GM23338 (cell line): ENCODE measurements at regions not wholly inside any gene's neighbourhood (a gene's known extent, or its start where the extent isn't known, plus 50 kb on each side); places are given as distances from the start of the nearest gene placed in this dataset.

Experiments
- ATAC-seq: fragments of 200-7000 bp; cut with Tn5 transposase; 3 replicates; pipeline ENCODE4 v1.9.1; 2020
- DNase-seq: peaks from one replicate; pipeline ENCODE4 v3.0.0-alpha.2; 2015; ENCODE audit warnings: low spot score
- H2AFZ ChIP-seq: fragments of 200-600 bp; sonication (generic); 2 replicates; pipeline ENCODE4 v1.8.0; 2016; ENCODE audit warnings: antibody characterized with exemption, mild to moderate bottlenecking, moderate library complexity
- H3F3A ChIP-seq: fragments of 200-600 bp; sonication (generic); replicated peaks from 2 replicates; pipeline ENCODE4 v1.8.0; 2017; ENCODE audit warnings: antibody characterized with exemption, mixed run types, low read depth
- H3K27ac ChIP-seq: fragments of 200-600 bp; sonication (generic); 2 replicates; pipeline ENCODE4 v1.6.1; 2016; ENCODE audit warnings: low read depth
- H3K27me3 ChIP-seq: fragments of 200-600 bp; sonication (generic); 2 replicates; pipeline ENCODE4 v1.8.0; 2016; ENCODE audit warnings: mild to moderate bottlenecking, mixed run types, moderate library complexity; ENCODE audit not compliant: insufficient read depth
- H3K36me3 ChIP-seq: fragments of 200-600 bp; sonication (generic); 2 replicates; pipeline ENCODE4 v1.8.0; 2016; ENCODE audit warnings: mild to moderate bottlenecking; ENCODE audit not compliant: insufficient read depth
- H3K4me1 ChIP-seq: fragments of 200-600 bp; sonication (generic); 2 replicates; pipeline ENCODE4 v1.8.0; 2016; ENCODE audit warnings: mild to moderate bottlenecking, moderate library complexity; ENCODE audit not compliant: insufficient read depth
- H3K4me2 ChIP-seq: fragments of 200-600 bp; sonication (generic); 2 replicates; pipeline ENCODE4 v1.7.1; 2017; ENCODE audit warnings: mixed run types
- H3K4me3 ChIP-seq: fragments of 200-600 bp; sonication (generic); 2 replicates; pipeline ENCODE4 v1.6.1; 2016; ENCODE audit warnings: mixed run types
- H3K79me2 ChIP-seq: fragments of 200-600 bp; sonication (generic); replicated peaks from 2 replicates; pipeline ENCODE4 v1.8.0; 2017; ENCODE audit warnings: mild to moderate bottlenecking; ENCODE audit not compliant: insufficient read depth
- H3K9me2 ChIP-seq: fragments of 200-600 bp; sonication (generic); 2 replicates; pipeline ENCODE4 v1.8.0; 2017; ENCODE audit not compliant: insufficient read depth
- H4K20me1 ChIP-seq: fragments of 200-600 bp; sonication (generic); replicated peaks from 2 replicates; pipeline ENCODE4 v1.8.0; 2017; ENCODE audit warnings: mild to moderate bottlenecking; ENCODE audit not compliant: insufficient read depth
- H3K27ac Mint-ChIP-seq: 2 replicates; pipeline ENCODE4 v1.8.0; 2020; ENCODE audit warnings: inconsistent platforms, mild to moderate bottlenecking, moderate library complexity, mixed read lengths
- H3K27me3 Mint-ChIP-seq: 3 replicates; pipeline ENCODE4 v1.8.0; 2022; ENCODE audit warnings: low read depth, mild to moderate bottlenecking, moderate library complexity, mixed read lengths, inconsistent platforms; ENCODE audit not compliant: insufficient read depth, poor library complexity
- H3K36me3 Mint-ChIP-seq: 3 replicates; pipeline ENCODE4 v1.8.0; 2021; ENCODE audit warnings: low read depth, mild to moderate bottlenecking, inconsistent platforms, moderate library complexity, mixed read lengths
- H3K4me1 Mint-ChIP-seq: 3 replicates; pipeline ENCODE4 v1.8.0; 2020; ENCODE audit warnings: mild to moderate bottlenecking, inconsistent platforms, mixed read lengths
- H3K4me3 Mint-ChIP-seq: 3 replicates; pipeline ENCODE4 v1.8.0; 2021; ENCODE audit warnings: moderate library complexity, mild to moderate bottlenecking, inconsistent platforms, mixed read lengths
- H3K9me3 Mint-ChIP-seq: 3 replicates; pipeline ENCODE4 v1.8.0; 2020; ENCODE audit warnings: moderate library complexity, mild to moderate bottlenecking, inconsistent platforms, mixed read lengths
- CREB1 ChIP-seq: fragments of 250-450 bp; sonication (Bioruptor Pico); IDR thresholded peaks from 2 replicates; pipeline ENCODE4 v1.5.0; 2020; ENCODE audit warnings: low read depth, mild to moderate bottlenecking, moderate library complexity
- CTCF ChIP-seq, 2 experiments: fragments of 200-600 bp in 1 of 2; sonication (generic) in 1 of 2; conservative IDR thresholded peaks; 2 replicates each; pipeline versions ENCODE4 v1.5.1 to v1.6.1; 2016 to 2017; ENCODE audit warnings: antibody characterized with exemption in 2 of 2, low read depth in 2 of 2, mild to moderate bottlenecking in 2 of 2, moderate library complexity in 1 of 2
- ETS1 ChIP-seq: IDR thresholded peaks from 2 replicates; pipeline ENCODE4 v1.6.1; 2016; ENCODE audit warnings: antibody characterized with exemption
- EZH2 ChIP-seq: fragments of 200-600 bp; sonication (generic); IDR thresholded peaks from one replicate; pipeline ENCODE4 v1.8.0; 2017; ENCODE audit warnings: antibody characterized with exemption, mild to moderate bottlenecking, low read depth; ENCODE audit not compliant: unreplicated experiment
- EZH2phosphoT487 ChIP-seq: fragments of 200-600 bp; sonication (generic); IDR thresholded peaks from one replicate; pipeline ENCODE4 v1.8.1; 2018; ENCODE audit warnings: antibody characterized with exemption; ENCODE audit not compliant: unreplicated experiment
- JUNB ChIP-seq: IDR thresholded peaks from one replicate; pipeline ENCODE4 v1.6.1; 2016; ENCODE audit warnings: antibody characterized with exemption; ENCODE audit not compliant: unreplicated experiment
- NANOG ChIP-seq: IDR thresholded peaks from 2 replicates; pipeline ENCODE4 v1.6.1; 2016; ENCODE audit warnings: antibody characterized with exemption, borderline replicate concordance
- POLR2AphosphoS5 ChIP-seq: IDR thresholded peaks from 2 replicates; pipeline ENCODE4 v1.6.1; 2016; ENCODE audit warnings: antibody characterized with exemption, low read depth
- STAT1 ChIP-seq: IDR thresholded peaks from one replicate; pipeline ENCODE4 v1.6.1; 2016; ENCODE audit warnings: antibody characterized with exemption; ENCODE audit not compliant: unreplicated experiment
- ZNF114 ChIP-seq: fragments of 250-450 bp; sonication (Bioruptor Pico); IDR thresholded peaks from 2 replicates; pipeline ENCODE4 v1.5.0; 2020; ENCODE audit warnings: mild to moderate bottlenecking, moderate library complexity
- ZNF331 ChIP-seq: fragments of 250-450 bp; sonication (Bioruptor Pico); IDR thresholded peaks from 2 replicates; pipeline ENCODE4 v1.5.0; 2020; ENCODE audit warnings: low read depth, mild to moderate bottlenecking, moderate library complexity
- TF ChIP-seq, protein P1 (sequence below): fragments of 250-450 bp; sonication (Bioruptor Pico); IDR thresholded peaks from 2 replicates; pipeline ENCODE4 v1.5.0; 2020; ENCODE audit warnings: mild to moderate bottlenecking, moderate library complexity

GRCh38 chr14:56419750-56420149 is 159.8 kb upstream of the TMEM260 start:
- Histone ChIP-seq H4K20me1 (no peaks in the 10 kb centered on the region), H3K36me3 (no peaks in the 10 kb centered on the region), H2AFZ (no peak overlapping the region), H3K27ac (no peak overlapping the region), H3K4me1 (no peaks in the 10 kb centered on the region), H3K79me2 (no peaks in the 10 kb centered on the region), H3K27me3 (no peaks in the 10 kb centered on the region), H3K4me2 (no peak overlapping the region), H3K9me2 (peaks cover 26% of the 10 kb centered on the region), H3F3A (no peaks in the 10 kb centered on the region), H3K4me3 (no peak overlapping the region)
- TF ChIP-seq ZNF114 (CRISPR knock-in tag) = no peak
- no peaks in the 10 kb centered on the region for H3K36me3 Mint-ChIP-seq
- H3K4me3 Mint-ChIP-seq = no peak overlapping the region
- H3K27me3 Mint-ChIP-seq = peaks cover 4% of the 10 kb centered on the region
- peaks cover 14% of the 10 kb centered on the region for H3K4me1 Mint-ChIP-seq
- H3K27ac Mint-ChIP-seq = no peak overlapping the region
- ATAC-seq (no peak), DNase-seq (no peak)
- H3K9me3 Mint-ChIP-seq = peaks cover 5% of the 10 kb centered on the region

DNA sequence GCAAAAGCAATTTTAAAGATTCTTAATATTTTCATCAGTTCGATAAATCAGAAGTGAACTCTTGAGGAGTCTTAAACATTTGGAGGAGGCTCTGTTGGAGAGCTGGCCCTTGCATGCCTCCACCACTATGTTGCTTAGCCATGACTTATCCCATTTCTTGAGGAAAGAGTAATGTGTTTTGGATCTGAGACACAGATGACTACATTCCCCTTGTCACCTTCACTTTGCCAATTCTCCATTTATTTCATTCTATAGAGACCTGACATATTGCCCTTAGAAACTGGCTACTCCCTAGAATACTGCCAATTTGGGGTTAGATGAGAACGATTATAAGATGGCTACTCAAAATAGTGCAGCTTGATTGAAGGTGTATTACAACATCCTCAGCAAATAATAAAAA is 157.4 kb upstream of the TMEM260 start:
- DNase-seq (no peak), ATAC-seq (no peak)
- no peaks in the 10 kb centered on the region for H3K36me3 Mint-ChIP-seq
- no peak overlapping the region for H3K27ac Mint-ChIP-seq
- Histone ChIP-seq H3K4me1 (no peaks in the 10 kb centered on the region), H3K4me3 (no peak overlapping the region), H3K36me3 (no peaks in the 10 kb centered on the region), H4K20me1 (no peaks in the 10 kb centered on the region), H3K79me2 (no peaks in the 10 kb centered on the region), H3K27me3 (no peaks in the 10 kb centered on the region), H3K9me2 (peaks cover 16% of the 10 kb centered on the region), H3K4me2 (no peak overlapping the region), H3K27ac (no peak overlapping the region), H3F3A (no peaks in the 10 kb centered on the region), H2AFZ (no peak overlapping the region)
- H3K4me1 Mint-ChIP-seq = peaks cover 14% of the 10 kb centered on the region
- peaks cover 7% of the 10 kb centered on the region for H3K27me3 Mint-ChIP-seq
- peaks cover 5% of the 10 kb centered on the region for H3K9me3 Mint-ChIP-seq
- no peak overlapping the region for H3K4me3 Mint-ChIP-seq
- no peak for TF ChIP-seq CTCF (conservative IDR thresholded peaks at IDR 0.05; ENCODE audit: low read depth in 2 of 2)
- TF ChIP-seq ZNF331 (CRISPR knock-in tag) = no peak
- no peak for TF ChIP-seq ZNF114 (CRISPR knock-in tag)
- no peak for TF ChIP-seq ETS1
- no peak for TF ChIP-seq NANOG
- TF ChIP-seq EZH2phosphoT487 = no peak
- no peak for TF ChIP-seq STAT1
- no peak for TF ChIP-seq CREB1 (CRISPR knock-in tag)
- TF ChIP-seq EZH2 = no peak
- TF ChIP-seq, protein P1, sequence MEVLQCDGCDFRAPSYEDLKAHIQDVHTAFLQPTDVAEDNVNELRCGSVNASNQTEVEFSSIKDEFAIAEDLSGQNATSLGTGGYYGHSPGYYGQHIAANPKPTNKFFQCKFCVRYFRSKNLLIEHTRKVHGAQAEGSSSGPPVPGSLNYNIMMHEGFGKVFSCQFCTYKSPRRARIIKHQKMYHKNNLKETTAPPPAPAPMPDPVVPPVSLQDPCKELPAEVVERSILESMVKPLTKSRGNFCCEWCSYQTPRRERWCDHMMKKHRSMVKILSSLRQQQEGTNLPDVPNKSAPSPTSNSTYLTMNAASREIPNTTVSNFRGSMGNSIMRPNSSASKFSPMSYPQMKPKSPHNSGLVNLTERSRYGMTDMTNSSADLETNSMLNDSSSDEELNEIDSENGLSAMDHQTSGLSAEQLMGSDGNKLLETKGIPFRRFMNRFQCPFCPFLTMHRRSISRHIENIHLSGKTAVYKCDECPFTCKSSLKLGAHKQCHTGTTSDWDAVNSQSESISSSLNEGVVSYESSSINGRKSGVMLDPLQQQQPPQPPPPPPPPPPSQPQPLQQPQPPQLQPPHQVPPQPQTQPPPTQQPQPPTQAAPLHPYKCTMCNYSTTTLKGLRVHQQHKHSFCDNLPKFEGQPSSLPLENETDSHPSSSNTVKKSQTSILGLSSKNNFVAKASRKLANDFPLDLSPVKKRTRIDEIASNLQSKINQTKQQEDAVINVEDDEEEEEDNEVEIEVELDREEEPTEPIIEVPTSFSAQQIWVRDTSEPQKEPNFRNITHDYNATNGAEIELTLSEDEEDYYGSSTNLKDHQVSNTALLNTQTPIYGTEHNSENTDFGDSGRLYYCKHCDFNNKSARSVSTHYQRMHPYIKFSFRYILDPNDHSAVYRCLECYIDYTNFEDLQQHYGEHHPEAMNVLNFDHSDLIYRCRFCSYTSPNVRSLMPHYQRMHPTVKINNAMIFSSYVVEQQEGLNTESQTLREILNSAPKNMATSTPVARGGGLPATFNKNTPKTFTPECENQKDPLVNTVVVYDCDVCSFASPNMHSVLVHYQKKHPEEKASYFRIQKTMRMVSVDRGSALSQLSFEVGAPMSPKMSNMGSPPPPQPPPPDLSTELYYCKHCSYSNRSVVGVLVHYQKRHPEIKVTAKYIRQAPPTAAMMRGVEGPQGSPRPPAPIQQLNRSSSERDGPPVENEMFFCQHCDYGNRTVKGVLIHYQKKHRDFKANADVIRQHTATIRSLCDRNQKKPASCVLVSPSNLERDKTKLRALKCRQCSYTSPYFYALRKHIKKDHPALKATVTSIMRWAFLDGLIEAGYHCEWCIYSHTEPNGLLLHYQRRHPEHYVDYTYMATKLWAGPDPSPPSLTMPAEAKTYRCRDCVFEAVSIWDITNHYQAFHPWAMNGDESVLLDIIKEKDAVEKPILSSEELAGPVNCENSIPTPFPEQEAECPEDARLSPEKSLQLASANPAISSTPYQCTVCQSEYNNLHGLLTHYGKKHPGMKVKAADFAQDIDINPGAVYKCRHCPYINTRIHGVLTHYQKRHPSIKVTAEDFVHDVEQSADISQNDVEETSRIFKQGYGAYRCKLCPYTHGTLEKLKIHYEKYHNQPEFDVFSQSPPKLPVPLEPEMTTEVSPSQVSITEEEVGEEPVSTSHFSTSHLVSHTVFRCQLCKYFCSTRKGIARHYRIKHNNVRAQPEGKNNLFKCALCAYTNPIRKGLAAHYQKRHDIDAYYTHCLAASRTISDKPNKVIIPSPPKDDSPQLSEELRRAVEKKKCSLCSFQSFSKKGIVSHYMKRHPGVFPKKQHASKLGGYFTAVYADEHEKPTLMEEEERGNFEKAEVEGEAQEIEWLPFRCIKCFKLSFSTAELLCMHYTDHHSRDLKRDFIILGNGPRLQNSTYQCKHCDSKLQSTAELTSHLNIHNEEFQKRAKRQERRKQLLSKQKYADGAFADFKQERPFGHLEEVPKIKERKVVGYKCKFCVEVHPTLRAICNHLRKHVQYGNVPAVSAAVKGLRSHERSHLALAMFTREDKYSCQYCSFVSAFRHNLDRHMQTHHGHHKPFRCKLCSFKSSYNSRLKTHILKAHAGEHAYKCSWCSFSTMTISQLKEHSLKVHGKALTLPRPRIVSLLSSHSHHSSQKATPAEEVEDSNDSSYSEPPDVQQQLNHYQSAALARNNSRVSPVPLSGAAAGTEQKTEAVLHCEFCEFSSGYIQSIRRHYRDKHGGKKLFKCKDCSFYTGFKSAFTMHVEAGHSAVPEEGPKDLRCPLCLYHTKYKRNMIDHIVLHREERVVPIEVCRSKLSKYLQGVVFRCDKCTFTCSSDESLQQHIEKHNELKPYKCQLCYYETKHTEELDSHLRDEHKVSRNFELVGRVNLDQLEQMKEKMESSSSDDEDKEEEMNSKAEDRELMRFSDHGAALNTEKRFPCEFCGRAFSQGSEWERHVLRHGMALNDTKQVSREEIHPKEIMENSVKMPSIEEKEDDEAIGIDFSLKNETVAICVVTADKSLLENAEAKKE = no peak
- no peak for TF ChIP-seq JUNB
- no peak for TF ChIP-seq POLR2AphosphoS5
